GM19351 (cell line): ENCODE measurements at regions not wholly inside any gene's neighbourhood (a gene's known extent, or its start where the extent isn't known, plus 50 kb on each side); places are given as distances from the start of the nearest gene placed in this dataset.
"Not testable (repeated sequence)": the region's sequence is repeated elsewhere in the genome, so short reads cannot be mapped to it uniquely, and the experiment has no call there.

Source experiments
- ATAC-seq: cut with Tn5 transposase; IDR thresholded peaks from one replicate; pipeline ENCODE4 v1.9.1; 2021; ENCODE audit warnings: mild to moderate bottlenecking, moderate library complexity; ENCODE audit not compliant: unreplicated experiment

DNA sequence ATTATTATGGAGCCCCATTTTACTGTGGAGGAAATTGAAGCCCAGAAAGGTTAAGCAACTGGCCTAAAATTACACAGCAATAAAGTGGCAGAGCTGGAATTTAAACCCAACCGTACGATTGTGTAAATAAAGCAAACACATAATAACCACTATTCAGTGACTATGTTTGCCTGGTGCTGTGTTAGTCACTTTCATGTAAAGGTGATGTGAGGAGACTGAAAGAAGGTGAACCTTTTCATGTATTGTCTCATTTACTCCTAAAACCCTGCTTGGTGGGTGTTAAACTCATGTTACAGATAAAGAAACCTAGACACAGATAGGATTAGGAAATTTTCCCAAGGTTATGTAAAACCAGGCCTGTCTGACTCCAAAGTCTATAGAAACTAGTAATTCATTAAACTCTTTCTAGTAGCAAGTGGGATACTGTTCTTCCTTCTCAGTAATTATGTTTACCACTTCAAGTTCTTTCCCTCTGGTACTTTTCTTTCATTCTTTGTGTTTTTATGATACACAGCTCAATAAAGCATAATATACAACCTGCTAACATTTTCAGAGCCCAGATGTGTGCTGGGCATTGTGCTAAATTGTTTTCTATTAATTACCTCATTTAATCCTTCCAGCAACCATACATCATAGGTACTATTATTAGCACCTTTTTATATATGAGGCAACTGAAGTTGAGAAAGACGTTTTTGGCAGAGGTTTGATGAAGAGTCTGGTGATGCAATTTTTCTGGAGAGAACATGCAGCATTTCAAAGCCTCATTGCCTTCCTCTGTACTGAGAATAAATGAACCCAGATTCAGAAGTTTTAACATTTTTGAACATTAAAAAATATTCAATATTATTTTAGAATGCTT is 202.7 kb downstream of the SPRY1 start:
- ATAC-seq, result peak; percentile 19

DNA sequence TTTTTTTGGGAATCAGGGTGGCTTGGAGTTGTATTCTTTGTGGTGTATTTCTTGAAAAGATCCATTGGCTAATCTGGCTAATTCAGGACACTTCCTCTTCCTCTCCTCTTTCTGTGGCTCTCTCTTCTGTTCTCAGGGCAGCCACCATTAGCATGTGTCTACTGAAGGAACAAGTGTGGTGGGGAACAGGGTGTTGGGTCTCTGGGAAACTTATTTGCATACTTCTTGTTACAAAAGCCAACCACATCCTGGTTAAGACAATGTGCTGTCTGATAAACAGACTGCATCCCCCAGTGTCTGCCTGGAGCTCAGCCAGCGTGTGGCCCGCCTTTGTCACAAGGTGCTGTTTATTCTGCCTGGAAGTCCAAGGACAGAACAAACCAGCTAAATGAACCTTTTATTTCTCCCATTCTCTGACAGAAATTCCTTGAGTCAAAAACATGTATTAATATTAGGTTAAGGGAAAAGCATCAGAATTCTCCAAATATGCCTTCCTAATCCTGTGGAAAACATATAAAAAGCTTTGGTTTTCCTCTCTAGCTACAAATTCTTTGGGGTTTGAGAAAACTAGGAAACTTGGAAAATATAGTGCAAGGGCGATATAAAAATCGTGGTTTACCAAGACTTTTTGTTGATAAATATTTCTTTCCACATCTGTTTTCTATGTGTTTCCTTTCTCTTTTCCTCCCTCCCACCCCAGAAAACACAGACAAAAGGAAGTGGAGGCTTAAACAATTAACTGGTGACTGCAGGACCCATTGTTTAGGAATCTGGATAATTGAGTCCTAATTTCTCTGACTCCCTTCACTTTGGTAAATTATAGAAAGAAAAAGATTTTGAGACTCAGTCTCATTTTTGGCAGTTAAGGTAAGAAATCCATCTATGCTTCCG is 203.6 kb downstream of the SPRY1 start:
- ATAC-seq, result peak; percentile 100

DNA sequence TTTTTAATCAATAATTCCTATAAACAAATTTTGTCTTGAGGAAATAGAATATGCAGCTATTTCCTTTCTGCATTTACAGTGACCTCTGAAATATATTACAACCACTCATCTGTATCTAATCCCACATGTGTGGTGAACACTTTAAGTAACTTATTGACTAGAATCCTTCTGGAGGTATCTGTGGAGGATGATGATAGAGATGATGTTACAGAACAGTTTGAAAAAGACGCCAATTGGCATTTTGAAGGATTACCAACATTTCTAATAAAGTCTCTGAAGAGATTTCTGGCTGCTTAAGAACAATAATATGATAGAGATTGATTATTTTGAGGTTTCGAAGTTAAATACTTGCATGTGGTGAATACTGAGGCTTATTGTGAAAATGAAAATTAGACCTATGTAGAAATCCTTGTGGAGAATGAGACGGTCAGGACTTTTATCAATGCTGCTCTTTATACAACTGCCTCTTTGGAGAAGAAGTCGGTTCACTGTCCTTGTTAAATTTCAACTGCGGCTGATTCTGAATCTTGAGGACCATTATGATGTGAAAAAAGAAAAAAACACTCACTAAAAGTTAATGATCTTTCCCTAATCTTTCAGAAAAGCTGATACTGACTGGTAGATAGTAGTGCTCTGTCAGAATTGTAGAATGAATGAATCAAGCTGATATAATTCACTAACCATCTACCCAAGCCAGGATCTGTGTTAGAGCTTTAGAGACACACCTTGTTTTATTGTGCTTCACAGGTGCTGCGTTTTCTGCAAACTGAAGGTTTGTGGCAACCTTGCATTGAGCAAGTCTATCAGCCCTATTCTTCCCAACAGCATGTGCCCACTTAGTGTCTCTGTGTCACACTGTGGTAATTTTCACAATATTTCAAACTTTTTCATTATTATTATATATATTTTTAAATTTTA is 204.7 kb downstream of the SPRY1 start:
- no peak for ATAC-seq

DNA sequence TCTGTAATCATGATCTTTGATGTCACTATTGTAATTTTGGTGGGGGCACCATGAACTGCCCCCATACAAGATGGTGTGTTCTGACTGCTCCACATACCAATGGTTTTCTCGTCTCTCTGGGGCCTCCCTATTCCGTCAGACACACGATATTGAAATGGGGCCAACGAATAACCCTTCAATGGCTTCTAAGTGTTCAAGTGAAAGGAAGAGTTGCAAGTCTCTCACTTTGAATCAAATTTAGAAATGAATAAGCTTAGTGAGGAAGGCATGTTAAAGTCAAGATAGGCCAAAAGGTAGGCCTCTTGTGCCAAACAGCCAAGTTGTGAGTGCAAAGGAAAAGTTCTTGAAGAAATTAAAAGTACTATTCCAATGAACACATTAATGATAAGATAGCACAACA is 205.4 kb downstream of the SPRY1 start:
- no peak for ATAC-seq

DNA sequence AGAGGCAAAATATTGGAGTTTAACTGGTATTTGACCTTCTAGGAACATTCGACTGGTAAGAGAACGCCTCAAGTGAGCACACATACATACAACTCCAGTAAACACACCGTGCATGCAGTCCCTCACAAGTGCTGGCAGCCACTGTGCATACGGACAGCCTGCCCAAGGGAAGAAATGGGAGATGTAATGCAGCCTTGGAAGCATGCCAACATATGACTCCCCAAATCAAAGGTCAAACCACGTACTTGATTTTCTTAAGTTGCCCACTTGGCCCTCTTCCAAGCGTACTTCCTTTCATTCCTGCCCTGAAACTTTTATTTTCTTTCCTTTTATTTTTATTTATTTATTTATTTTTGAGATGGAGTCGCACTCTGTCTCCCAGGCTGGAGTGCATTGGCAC is 206.6 kb downstream of the SPRY1 start:
- no peak for ATAC-seq

DNA sequence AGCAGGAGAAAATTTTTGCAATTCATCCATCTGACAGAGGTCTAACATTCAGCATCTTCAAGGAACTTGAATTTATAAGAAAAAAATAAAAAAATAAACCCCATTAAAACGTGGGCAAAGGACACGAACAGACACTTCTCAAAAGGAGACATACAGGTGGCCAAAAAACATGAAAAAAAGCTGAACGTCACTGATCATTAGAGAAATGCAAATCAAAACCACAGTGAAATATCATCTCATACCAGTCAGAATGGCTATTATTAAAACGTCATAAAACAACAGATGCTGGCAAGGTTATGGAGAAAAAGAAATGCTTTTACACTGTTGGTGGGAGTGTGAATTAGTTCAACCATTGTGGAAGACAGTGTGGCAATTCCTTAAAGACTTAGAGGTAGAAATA is 209.2 kb downstream of the SPRY1 start:
- ATAC-seq, result not testable (repeated sequence)

DNA sequence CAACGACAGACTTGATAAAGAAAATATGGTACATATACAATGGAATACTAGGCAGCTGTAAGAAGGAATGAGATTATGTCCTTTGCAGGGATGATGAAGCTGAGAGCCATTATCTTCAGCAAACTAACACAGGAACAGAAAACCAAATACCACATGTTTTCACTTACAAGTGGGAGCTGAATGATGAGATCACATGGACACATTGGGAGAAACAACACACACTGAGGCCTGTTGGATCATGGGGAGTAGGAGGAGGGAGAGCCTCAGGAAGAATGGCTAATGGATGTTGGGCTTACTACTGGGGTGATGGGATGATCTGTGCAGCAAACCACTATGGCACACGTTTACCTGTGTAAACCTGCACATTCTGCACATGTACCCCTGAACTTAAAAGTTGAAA is 209.7 kb downstream of the SPRY1 start:
- no peak for ATAC-seq

DNA sequence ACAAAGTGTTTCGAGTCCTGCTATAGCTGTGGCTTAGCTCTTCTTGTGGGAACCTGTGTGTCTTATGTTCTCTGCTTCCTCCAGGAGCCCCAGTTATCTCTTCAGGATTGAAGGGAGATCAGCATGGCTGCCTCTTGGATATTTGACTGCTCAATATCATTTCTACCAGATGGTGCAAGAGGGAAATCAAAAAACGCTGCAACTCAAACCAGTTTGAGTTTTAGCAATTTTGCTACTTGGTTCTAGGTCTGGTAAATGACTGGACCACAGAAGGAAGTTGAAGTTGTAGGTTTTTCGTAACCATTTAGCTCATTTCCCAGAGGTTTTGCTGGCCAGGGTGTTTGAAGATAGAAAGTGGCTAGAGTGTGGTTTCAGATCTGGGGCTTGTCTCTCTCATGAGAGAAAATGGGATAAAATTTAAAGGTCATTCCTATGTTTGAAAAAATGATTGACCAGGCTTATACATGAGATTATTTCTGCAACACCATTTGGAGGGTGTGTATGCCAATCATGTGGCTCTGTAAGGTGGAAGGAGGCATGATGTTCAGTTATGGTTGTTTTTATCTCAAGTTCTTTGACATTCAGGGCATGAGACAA is 210.4 kb downstream of the SPRY1 start:
- peak; percentile 61 for ATAC-seq

DNA sequence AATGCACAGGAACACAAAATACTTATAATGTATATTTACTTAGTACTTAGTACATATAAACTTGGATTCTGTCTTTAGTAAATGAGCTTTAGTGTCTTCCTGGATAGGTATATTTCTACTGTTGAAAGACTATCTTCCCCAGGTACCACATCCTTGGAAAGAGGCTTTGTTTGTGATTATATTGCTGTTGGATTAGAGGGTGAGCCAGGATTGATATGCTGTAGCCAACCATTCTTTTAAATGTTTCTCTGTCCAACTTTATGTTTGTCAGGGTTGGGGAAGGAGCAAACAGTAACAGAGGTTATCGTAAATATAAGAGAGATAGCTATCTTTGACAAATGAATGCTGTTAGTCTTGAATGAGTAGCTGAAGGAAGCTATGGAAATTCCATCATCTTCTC is 213.2 kb downstream of the SPRY1 start:
- ATAC-seq, result no peak

DNA sequence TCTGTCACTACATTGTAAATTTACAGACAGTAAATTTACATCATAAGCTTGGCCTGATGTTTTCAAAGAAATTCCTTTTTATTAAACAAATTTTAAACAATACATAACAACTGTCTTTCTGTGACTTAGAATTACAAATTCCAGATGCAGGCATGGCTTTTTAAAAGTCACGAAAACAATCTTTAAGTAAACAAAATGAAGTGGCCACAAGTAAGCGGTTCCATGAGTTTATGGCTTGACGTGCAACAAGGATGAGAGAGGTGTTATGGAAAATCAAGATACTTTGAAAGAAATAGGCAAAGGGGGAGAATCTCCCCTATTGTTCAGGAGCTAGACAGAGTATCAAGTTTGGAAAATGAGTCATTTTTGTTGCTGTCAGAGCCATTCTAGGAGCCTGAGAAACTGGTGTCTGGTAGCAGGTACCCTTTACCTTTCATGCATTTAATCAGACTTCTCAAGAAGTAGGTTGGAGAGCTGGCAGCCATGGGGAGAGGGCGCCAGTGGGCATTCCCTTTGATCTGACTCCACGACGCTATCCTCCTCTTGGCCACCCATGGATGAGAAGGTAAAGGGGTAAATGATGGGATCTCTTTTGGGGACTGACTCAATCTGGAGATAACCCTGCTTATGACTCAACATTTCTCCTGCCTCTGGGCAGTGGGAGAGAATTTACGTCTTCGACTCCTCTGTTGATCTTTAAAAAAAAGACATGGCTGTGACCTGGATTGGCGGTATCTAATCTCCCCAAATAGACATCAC is 217.2 kb downstream of the SPRY1 start:
- no peak for ATAC-seq

DNA sequence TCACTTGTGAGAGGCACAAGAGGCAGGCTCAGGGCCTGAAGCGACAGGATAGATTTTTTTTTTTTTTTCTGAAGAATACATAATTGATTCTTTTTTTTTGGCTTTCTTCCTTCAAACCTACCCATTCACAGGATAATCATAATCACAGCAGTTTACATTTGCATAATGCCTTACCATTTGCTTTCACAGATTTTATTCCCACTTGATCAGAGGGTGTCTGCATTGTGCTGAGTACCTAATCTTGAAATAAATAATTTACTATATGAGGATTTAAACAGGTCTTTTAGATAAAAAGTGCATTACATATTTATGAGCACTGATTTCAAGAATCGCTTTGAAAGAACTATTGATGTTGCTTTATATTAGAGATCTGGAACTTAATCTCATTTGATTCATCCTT is 219.3 kb downstream of the SPRY1 start:
- no peak for ATAC-seq

DNA sequence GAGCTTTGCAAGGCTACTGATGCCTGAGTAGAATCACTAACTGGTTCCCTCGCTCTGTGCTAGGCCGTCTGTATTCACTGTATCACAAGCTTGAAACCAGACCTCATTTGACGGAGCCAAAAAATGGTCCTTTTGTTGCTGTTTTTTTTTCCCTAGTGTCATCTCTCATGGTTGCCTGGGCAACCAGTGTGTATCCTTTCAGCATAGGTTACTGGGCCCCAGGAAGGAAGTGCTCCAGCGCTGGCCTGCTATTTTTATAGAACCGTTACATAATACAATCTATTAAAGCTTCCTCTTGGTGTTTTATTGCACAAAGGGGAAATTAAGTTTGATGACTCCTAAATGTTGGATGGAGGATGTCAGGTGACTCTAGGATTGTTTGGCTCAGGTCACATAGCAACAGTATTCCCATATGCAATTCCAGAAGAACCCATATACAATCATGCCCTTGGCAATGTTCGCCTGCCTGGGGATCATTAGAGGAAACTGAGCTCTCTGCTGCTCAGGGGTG is 220.4 kb downstream of the SPRY1 start:
- no peak for ATAC-seq

DNA sequence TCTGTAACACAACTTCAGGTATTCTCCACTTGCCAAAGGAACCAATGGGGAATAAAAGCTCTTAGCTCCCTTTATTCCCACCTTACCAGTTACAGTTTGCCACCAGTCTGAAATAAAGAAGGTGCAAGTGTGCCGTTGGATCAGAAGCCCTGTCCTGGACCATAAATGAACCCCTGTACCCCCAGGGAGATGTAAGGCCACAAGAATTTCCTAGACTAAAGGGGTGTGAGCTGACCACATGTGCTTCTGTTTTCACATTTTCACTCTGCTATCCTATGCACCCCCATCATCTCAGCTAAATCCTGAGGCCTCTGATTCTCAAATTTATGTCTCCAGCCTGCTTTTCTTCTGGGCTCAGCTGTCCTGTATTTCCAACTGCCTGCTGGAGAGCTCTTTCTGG is 221.2 kb downstream of the SPRY1 start:
- no peak for ATAC-seq

DNA sequence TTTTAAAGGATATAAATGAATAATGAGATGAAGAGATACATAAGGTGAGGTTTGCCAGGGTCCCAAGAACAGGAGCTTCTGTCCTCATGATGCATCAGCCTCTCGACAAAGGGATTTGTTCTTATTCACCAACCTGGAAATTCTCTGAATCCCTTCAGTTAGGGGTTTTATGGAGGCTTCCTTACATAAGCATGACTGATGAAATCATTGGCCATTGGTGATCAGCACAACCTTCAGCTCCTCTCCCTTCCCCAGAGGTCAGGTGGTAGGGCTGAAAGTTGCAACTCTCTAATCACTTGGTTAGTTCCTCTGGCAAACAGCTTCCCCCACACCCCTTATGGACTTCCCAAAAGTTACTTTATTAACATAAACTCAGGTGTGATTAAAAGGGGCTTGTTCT is 222.0 kb downstream of the SPRY1 start:
- ATAC-seq, result no peak

DNA sequence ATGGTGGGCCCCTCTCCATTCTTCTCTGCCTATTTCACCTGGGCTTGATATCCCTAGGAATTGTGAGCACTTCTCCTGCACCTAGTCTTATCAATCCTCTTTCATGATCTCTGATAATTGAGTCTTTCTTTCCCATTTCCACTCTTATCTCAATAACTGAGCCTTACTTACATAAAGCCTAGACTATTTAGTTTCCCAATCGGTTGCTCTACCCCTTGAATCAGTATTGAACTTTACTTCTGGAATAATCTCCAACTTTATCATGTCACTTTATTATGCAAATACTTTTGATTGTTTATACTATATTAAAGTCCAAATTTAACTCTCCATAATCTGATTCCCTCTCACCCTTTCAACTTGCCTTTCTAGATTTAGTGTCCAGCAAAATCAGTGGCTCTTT is 222.7 kb downstream of the SPRY1 start:
- ATAC-seq, result no peak

DNA sequence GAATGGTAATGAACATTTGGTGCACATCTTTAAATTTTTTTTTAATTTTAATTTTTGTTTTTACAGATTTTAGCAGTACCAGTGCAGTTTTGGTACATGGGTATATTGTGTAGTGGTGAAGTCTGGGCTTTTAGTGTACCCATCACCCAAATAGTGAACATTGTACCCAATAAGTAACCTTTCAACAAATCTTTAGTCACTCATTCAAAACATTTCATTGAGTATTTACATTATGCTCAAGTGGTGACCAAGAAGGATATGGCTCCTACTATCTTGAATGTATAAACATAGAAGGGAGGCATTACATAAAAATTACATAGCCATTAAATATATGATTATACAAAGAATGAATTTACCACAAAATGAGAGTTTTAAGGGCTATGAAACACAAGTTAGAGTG is 223.3 kb downstream of the SPRY1 start:
- no peak for ATAC-seq

DNA sequence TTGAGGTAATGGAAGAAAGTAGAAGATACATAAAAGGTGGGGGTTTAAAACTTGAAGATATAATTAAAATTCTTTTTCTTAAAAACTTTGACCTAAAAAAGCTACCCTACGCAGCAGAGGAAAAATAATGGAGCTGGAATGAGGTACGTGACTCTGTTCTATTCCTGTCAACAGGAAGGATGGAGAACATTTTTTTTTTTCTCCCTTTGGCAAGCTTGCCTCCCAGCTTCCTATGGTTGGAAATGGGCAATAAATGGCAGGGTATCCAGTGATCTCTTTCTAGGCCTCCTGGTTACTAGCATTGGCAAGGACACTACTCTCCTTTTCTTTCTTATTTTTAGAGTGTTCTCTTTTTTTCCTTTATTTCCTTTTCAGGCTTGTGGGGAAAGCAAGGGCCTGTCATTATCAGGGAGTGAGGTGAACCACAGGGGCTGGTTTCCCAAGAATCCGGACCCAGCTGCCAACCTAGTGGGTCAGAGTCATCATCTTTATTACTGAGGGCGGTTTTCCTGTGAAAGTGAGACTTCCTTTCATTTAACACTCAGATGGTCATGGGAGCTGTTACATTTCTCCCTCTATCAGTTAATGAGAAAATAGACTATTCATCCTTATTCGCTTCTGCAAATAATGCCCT is 224.6 kb downstream of the SPRY1 start:
- no peak for ATAC-seq

DNA sequence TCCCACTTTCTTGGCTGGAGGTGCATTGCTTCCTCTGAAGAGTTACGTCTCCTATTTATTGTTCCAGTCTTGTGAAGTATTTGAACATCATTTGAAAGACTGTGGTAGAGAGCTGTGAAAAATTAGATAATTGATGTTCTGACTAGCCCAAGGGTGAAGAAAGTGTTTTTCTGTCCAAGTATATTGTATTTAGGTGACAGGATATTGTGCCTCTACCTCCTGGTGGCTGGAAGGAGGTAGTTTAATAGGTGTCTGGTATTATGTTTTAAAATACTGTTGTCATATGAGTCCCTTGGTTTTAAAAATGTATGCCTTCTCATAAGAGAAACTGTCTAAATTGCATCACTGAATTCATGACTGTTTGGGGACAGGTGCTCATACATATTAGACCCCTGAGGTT is 226.0 kb downstream of the SPRY1 start:
- ATAC-seq, result no peak

DNA sequence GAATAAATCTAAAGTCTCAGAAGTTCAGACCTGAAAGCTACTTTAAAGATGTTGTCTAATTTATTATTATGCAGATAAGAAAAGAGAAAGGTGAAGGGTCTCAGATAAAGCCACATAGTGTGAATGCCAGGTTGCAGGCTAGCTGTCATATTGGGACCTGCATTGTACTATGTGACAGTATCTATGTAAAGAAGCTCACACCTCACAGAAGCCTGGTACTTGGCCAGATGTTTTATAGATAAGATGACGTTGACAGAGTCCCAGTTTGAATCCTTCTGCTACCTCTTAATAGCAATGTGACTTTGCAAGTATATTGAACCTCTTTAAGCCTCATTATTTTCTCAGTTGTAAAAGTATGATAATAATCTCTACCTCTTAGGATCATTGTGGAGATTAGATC is 227.0 kb downstream of the SPRY1 start:
- ATAC-seq, result no peak
